ENCODE measurements at regions not wholly inside any gene's neighbourhood (a gene's known extent, or its start where the extent isn't known, plus 50 kb on each side); places are given as distances from the start of the nearest gene placed in this dataset.

DNA sequence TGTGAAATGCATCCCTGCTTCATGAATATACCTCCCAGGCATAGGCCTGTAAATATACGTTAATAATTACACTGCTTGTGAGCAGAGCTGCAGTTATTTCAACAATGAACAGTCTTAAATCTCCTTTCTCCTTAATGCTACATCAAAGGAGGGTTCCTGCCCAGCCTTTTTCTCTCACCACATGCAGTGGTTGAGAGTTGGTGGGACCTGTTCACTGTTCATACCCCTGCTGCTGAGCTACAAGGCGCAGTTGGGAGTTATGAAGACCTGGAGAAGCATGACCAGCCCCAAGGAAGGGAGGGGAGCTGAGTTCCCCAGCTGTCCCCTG lies 111.9 kb upstream of the FOXQ1 start:
- TF ChIP-seq, protein P1, sequence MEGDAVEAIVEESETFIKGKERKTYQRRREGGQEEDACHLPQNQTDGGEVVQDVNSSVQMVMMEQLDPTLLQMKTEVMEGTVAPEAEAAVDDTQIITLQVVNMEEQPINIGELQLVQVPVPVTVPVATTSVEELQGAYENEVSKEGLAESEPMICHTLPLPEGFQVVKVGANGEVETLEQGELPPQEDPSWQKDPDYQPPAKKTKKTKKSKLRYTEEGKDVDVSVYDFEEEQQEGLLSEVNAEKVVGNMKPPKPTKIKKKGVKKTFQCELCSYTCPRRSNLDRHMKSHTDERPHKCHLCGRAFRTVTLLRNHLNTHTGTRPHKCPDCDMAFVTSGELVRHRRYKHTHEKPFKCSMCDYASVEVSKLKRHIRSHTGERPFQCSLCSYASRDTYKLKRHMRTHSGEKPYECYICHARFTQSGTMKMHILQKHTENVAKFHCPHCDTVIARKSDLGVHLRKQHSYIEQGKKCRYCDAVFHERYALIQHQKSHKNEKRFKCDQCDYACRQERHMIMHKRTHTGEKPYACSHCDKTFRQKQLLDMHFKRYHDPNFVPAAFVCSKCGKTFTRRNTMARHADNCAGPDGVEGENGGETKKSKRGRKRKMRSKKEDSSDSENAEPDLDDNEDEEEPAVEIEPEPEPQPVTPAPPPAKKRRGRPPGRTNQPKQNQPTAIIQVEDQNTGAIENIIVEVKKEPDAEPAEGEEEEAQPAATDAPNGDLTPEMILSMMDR (conservative IDR thresholded peaks at IDR 0.05 in 1 of 2, IDR thresholded peaks at IDR 0.05 in 1 of 2; ENCODE audit: low read depth in 1 of 2, low read length in 2 of 2), result no peak
- TF ChIP-seq EZH2 (IDR thresholded peaks at IDR 0.05; ENCODE audit: low read length, missing control alignments), result no peak
